ENCODE measurements at regions not wholly inside any gene's neighbourhood (a gene's known extent, or its start where the extent isn't known, plus 50 kb on each side); places are given as distances from the start of the nearest gene placed in this dataset.

DNA sequence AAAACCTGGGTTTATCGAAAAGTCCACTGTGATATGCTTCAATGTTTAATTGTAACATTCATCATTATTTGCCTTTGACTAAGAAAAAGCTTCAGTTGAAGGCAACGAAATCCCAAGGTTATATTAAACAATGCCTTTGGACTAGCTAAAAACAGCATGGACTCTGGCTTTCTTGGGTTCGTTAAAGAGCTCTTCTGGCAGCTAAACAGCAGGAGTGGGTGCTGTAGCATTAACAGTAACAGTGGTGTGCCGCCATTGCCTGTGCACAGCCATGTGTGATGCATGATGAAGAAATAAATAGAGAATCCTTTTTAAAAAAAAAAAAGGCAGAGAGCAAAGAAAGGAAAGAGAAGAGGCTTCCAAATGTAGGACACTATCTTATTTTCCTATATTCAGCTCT is 406.6 kb upstream of the FAT3 start:
- Histone ChIP-seq H3K9ac (ENCODE audit: low read length) (no peak overlapping the region), H3K4me1 (ENCODE audit: control insufficient read depth, insufficient read depth, low read length) (no peaks in the 10 kb centered on the region), H3K36me3 (ENCODE audit: control insufficient read depth, insufficient read depth, low read length) (no peaks in the 10 kb centered on the region), H3K27me3 (ENCODE audit: control insufficient read depth, insufficient read depth, low read length) (no peaks in the 10 kb centered on the region), H3K27ac (ENCODE audit: low read depth, low read length) (no peak overlapping the region), H3K4me3 (ENCODE audit: low read length) (no peak overlapping the region)

DNA sequence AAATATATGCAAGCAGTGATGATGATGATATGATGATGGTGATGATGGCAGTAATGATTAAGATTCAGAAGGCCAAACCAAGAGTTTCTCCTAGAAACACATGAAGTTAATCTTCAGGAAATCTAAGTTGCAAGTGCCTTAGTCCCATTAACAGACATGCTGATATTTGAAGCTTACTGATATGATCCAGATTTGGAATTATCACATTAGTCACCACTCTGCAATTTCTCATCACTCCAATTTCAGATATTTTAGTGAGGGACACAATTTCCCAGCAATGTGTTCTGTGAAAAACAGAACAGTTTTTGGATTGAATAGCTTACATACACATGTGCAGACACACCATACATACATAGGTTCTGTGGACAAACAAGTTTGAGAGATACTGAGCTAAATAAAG is 411.4 kb upstream of the FAT3 start:
- Histone ChIP-seq H3K4me3 (ENCODE audit: low read length) (no peak overlapping the region), H3K9ac (ENCODE audit: low read length) (no peak overlapping the region), H3K27ac (ENCODE audit: low read depth, low read length) (no peak overlapping the region), H3K4me1 (ENCODE audit: control insufficient read depth, insufficient read depth, low read length) (no peaks in the 10 kb centered on the region), H3K36me3 (ENCODE audit: control insufficient read depth, insufficient read depth, low read length) (no peaks in the 10 kb centered on the region), H3K27me3 (ENCODE audit: control insufficient read depth, insufficient read depth, low read length) (no peaks in the 10 kb centered on the region)

DNA sequence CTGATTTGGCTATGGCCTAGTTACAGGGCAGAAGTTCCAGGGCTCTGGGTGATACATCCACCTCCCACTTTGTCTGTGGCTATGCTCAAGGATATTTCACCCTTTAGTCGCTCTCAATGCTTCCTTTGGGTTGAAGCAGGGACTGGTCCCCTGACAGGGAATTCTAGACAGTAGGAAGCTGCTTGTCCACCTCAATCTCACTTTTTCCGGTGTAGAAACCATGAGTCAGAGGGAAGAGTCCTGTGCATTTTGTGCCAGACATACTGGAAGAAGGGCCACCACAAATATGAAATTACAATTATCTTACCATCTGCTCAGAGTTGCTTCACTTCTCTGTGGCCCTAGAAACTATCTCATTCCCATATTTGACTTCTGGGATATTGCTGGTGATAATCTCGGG is 413.7 kb upstream of the FAT3 start:
- H3K36me3 ChIP-seq (ENCODE audit: control insufficient read depth, insufficient read depth, low read length), result no peaks in the 10 kb centered on the region
- H3K4me3 ChIP-seq (ENCODE audit: low read length), result no peak overlapping the region
- no peaks in the 10 kb centered on the region for H3K27me3 ChIP-seq (ENCODE audit: control insufficient read depth, insufficient read depth, low read length)
- no peaks in the 10 kb centered on the region for H3K4me1 ChIP-seq (ENCODE audit: control insufficient read depth, insufficient read depth, low read length)
- H3K27ac ChIP-seq (ENCODE audit: low read depth, low read length), result no peak overlapping the region
- no peak overlapping the region for H3K9ac ChIP-seq (ENCODE audit: low read length)

DNA sequence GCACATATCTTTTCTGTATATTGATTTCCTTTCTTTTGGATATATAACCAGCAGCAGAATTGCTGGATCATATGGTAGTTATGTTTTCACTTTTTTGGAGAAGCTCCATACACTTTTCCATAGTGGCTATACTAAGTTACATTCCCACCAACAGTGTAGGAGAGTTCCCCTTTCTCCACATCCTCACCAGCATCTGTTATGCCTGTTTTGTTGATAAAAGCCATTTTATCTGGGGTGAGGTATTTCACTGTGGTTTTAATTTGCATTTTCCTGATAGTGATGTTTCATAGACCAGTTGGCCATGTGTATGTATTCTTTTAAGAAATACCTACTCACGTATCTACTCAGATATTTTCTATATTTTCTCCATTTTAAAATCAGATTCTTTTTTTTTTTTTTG is 419.3 kb upstream of the FAT3 start:
- Histone ChIP-seq H3K4me1 (ENCODE audit: control insufficient read depth, insufficient read depth, low read length) (no peaks in the 10 kb centered on the region), H3K27ac (ENCODE audit: low read depth, low read length) (no peak overlapping the region), H3K27me3 (ENCODE audit: control insufficient read depth, insufficient read depth, low read length) (no peaks in the 10 kb centered on the region), H3K36me3 (ENCODE audit: control insufficient read depth, insufficient read depth, low read length) (no peaks in the 10 kb centered on the region), H3K4me3 (ENCODE audit: low read length) (no peak overlapping the region), H3K9ac (ENCODE audit: low read length) (no peak overlapping the region)

DNA sequence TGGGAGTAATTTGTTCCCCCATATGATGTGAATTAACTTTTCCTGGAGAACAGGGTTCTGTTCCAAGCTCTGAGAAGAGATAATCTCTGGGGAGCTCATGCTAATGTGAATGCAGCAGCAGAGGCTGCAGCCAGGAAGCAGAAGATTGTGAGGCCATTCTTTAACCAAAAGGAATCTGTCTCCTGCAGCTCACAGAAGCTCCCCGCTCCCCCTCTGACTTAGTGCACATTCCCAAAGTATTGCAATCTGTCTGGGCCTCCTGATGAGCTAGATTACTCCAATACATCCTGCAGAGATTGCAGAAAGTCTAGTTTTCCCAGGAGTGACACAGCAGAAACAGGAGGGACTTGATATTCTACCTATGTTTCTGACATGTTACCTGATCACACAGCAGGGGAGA is 420.6 kb upstream of the FAT3 start:
- H3K36me3 ChIP-seq (ENCODE audit: control insufficient read depth, insufficient read depth, low read length), result no peaks in the 10 kb centered on the region
- no peak overlapping the region for H3K9ac ChIP-seq (ENCODE audit: low read length)
- no peak overlapping the region for H3K4me3 ChIP-seq (ENCODE audit: low read length)
- H3K27me3 ChIP-seq (ENCODE audit: control insufficient read depth, insufficient read depth, low read length), result no peaks in the 10 kb centered on the region
- no peak overlapping the region for H3K27ac ChIP-seq (ENCODE audit: low read depth, low read length)
- no peaks in the 10 kb centered on the region for H3K4me1 ChIP-seq (ENCODE audit: control insufficient read depth, insufficient read depth, low read length)

DNA sequence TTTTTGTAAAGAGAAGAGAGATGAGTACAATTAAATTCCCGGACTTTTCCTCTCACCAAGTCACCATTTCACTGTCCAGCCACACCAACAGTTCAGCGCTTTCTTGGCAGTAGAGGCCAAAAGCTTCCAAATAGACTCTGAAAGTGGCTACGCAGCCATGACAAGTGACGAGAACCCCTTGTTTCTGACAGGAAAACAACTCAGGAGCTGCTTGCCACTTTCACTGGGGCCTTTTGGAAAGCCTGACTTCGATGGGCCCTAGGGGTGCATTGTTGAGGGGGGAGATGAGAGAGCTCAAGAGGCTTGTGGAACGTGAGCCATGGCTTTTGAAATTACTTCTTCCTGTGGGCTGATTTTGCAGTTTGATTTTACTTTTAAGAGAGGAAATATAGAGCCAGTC is 422.1 kb upstream of the FAT3 start:
- H3K36me3 ChIP-seq (ENCODE audit: control insufficient read depth, insufficient read depth, low read length), result no peaks in the 10 kb centered on the region
- no peaks in the 10 kb centered on the region for H3K27me3 ChIP-seq (ENCODE audit: control insufficient read depth, insufficient read depth, low read length)
- H3K27ac ChIP-seq (ENCODE audit: low read depth, low read length), result no peak overlapping the region
- H3K4me3 ChIP-seq (ENCODE audit: low read length), result no peak overlapping the region
- H3K9ac ChIP-seq (ENCODE audit: low read length), result no peak overlapping the region
- no peaks in the 10 kb centered on the region for H3K4me1 ChIP-seq (ENCODE audit: control insufficient read depth, insufficient read depth, low read length)

DNA sequence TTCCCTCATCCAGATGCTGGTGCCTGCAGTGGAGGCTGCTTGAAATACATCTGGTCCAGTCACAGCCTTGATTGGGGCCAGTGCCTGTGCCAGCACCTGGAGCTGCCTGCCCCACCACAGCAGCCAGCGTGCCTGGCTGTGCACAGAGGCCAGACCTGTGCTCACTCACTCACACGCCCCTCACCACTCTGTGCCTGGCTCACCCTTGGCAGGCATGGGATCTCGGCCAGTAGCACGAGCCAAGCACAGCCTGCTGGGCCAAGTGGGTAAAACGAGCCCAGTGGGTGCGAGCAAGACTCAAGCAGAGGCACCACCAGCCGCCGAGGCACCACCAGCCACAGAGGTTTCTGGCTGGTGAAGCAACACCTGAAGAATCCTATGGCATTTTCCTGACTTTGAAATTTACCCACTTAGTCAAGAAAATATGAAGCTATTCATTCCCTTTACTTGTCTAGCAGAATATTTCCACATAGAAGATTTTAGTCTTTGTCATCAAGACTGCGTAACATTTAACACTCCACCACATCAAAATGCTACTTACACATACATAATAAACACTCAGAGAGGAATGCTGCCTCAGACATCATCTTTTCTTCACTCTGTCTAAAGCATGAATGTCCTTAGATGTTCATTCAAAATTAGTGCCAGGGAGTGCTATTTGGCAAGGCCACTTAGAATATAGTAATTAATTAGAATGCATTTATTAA is 424.3 kb upstream of the FAT3 start:
- Histone ChIP-seq H3K27me3 (ENCODE audit: control insufficient read depth, insufficient read depth, low read length) (no peaks in the 10 kb centered on the region), H3K36me3 (ENCODE audit: control insufficient read depth, insufficient read depth, low read length) (no peaks in the 10 kb centered on the region), H3K27ac (ENCODE audit: low read depth, low read length) (no peak overlapping the region), H3K4me3 (ENCODE audit: low read length) (no peak overlapping the region), H3K9ac (ENCODE audit: low read length) (no peak overlapping the region), H3K4me1 (ENCODE audit: control insufficient read depth, insufficient read depth, low read length) (no peaks in the 10 kb centered on the region)

DNA sequence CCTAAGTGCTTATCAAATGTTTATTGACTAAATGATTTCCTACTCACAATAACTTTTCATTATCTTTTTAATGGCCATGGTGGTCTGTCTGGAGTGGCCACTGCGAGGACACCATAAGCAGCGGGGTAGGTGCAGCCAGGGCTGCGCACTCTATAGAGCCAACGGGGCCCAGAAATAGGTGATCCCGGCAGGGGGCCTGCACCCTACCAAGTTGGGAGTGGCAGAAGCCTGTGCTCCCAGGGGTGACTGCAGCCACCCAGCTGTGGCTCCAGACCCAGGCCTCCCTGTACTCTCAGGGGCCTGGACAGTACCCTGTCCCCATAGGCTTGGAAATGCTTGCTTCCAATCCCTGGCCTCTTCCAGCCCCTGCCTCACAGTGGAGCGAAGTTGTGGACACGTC is 426.4 kb upstream of the FAT3 start:
- Histone ChIP-seq H3K4me3 (ENCODE audit: low read length) (no peak overlapping the region), H3K27ac (ENCODE audit: low read depth, low read length) (no peak overlapping the region), H3K9ac (ENCODE audit: low read length) (no peak overlapping the region), H3K4me1 (ENCODE audit: control insufficient read depth, insufficient read depth, low read length) (no peaks in the 10 kb centered on the region), H3K27me3 (ENCODE audit: control insufficient read depth, insufficient read depth, low read length) (no peaks in the 10 kb centered on the region), H3K36me3 (ENCODE audit: control insufficient read depth, insufficient read depth, low read length) (no peaks in the 10 kb centered on the region)

DNA sequence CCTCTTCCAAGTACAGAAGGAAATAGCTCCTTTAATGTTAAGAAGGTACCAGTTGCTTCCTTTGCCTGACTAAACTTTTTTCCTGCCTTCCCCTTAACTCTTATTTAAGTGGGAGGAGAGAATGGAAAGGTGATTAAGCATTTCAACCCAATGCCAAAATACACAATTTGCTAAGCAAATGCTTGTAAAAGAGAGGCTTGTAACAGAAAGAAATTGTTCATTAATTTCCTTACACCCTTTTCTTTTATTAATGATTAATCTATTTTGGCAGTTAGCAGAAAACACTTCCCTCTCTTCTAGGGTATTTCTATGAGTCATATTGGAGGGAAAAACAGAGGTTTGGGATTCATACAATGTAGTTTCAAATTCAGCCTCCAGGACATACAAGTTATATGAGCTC is 427.6 kb upstream of the FAT3 start:
- Histone ChIP-seq H3K27me3 (ENCODE audit: control insufficient read depth, insufficient read depth, low read length) (no peaks in the 10 kb centered on the region), H3K9ac (ENCODE audit: low read length) (no peak overlapping the region)

DNA sequence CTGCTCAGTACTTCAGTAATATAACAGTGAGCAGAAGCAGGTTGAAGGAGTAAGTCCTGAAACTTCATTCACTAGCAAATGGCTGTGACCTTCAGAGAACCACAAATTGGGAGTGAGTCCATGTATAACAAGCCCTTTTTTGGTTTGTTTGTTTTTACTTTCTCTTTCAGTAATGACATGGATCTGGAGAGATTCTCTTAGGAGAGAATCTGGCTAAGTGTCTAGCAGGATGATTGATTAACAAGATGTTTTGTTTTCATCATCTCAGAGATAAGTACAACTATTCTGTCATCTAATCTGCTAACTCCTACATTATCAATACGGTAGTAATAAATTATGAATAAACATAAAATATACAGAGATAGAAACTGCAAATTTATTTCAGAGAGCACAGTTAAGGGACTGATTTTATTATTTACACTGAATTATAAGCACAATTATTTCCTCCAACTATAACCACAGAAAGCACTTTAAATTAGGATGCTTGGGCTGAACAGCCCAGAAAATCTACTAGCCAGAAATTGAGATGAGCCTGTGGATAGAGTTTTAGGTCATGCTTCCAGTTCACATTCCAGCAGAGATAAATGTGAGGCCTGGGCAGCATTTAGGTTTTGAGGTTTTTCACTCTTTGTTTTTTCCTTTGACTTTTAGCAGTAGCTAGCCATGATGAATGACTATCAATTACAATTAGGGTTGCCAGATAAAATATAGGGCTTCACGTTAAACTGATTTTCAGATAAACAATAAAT is 429.3 kb upstream of the FAT3 start:
- no peaks in the 10 kb centered on the region for H3K27me3 ChIP-seq (ENCODE audit: control insufficient read depth, insufficient read depth, low read length)
- no peaks in the 10 kb centered on the region for H3K4me1 ChIP-seq (ENCODE audit: control insufficient read depth, insufficient read depth, low read length)

More for the DNA sequence above, 427.6 kb upstream of the FAT3 start:
- no peak overlapping the region for H3K4me3 ChIP-seq (ENCODE audit: low read length)
- no peak overlapping the region for H3K27ac ChIP-seq (ENCODE audit: low read depth, low read length)
- H3K4me1 ChIP-seq (ENCODE audit: control insufficient read depth, insufficient read depth, low read length), result no peaks in the 10 kb centered on the region
- no peaks in the 10 kb centered on the region for H3K36me3 ChIP-seq (ENCODE audit: control insufficient read depth, insufficient read depth, low read length)

DNA sequence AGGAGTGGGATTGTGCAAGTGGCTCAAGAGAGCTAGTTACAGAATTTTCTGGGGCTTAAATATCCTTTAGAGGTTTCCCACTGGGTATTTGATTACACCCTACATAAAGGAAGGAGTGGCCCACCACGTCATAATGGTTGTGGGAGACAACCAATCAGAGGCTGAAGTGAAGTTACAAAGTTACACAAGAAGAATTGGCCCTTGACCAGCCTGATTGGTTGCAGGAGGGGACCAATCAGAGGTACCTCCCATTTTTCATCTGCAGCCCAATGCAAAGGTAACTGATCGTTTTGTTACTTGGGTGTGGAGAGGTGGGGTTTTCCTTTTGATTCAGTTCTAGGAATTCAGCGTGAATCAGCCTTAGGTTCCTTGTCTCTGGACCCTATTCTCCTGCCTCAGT is 430.5 kb upstream of the FAT3 start:
- Histone ChIP-seq H3K4me1 (ENCODE audit: control insufficient read depth, insufficient read depth, low read length) (no peaks in the 10 kb centered on the region), H3K36me3 (ENCODE audit: control insufficient read depth, insufficient read depth, low read length) (no peaks in the 10 kb centered on the region), H3K27ac (ENCODE audit: low read depth, low read length) (no peak overlapping the region), H3K9ac (ENCODE audit: low read length) (no peak overlapping the region), H3K27me3 (ENCODE audit: control insufficient read depth, insufficient read depth, low read length) (no peaks in the 10 kb centered on the region), H3K4me3 (ENCODE audit: low read length) (no peak overlapping the region)

More for the DNA sequence above, 429.3 kb upstream of the FAT3 start:
- no peak overlapping the region for H3K4me3 ChIP-seq (ENCODE audit: low read length)
- no peak overlapping the region for H3K27ac ChIP-seq (ENCODE audit: low read depth, low read length)
- no peak overlapping the region for H3K9ac ChIP-seq (ENCODE audit: low read length)
- no peaks in the 10 kb centered on the region for H3K36me3 ChIP-seq (ENCODE audit: control insufficient read depth, insufficient read depth, low read length)

DNA sequence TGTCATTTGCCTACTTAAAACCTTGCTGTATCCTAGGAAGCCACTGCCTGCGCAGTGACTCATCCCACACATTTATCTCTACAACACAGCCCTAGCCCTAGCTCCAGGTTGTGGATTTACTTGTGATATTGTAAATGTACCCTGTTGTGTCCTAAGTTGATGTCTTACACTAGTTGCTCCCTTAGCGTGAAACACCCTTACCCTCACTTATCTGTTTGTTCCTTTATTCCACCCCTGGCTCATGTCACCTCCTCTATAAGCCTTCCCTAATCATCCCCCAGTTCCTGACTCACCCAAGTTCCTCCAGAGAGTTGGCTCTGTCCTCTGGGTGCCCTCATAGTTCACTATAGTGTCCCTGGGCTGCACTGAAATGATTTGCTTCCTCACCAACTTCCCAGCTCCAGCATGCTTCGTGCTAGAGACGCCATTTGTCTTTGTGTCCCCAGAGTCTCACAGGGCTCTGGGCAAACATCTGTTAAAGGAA is 431.8 kb upstream of the FAT3 start:
- H3K9ac ChIP-seq (ENCODE audit: low read length), result no peak overlapping the region
- H3K27me3 ChIP-seq (ENCODE audit: control insufficient read depth, insufficient read depth, low read length), result no peaks in the 10 kb centered on the region
- H3K36me3 ChIP-seq (ENCODE audit: control insufficient read depth, insufficient read depth, low read length), result no peaks in the 10 kb centered on the region
- H3K4me1 ChIP-seq (ENCODE audit: control insufficient read depth, insufficient read depth, low read length), result no peaks in the 10 kb centered on the region
- no peak overlapping the region for H3K27ac ChIP-seq (ENCODE audit: low read depth, low read length)
- no peak overlapping the region for H3K4me3 ChIP-seq (ENCODE audit: low read length)

DNA sequence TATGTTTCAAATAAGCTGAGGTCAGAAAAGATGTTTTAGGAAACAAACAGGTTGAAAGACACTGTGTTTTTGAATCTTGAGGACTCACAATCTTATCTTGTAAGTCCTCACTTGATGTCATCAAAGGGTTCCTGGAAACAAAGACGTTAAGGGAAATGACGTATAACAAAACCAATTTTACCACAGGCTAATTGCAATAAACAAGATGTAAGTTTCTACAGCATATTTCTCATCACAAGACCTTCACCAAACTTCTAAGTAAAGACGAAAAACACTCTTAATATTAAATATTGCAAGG is 433.5 kb upstream of the FAT3 start:
- Histone ChIP-seq H3K9ac (ENCODE audit: low read length) (no peak overlapping the region), H3K27me3 (ENCODE audit: control insufficient read depth, insufficient read depth, low read length) (no peaks in the 10 kb centered on the region)

More for the DNA sequence above, 433.5 kb upstream of the FAT3 start:
- Histone ChIP-seq H3K4me3 (ENCODE audit: low read length) (no peak overlapping the region), H3K4me1 (ENCODE audit: control insufficient read depth, insufficient read depth, low read length) (no peaks in the 10 kb centered on the region), H3K27ac (ENCODE audit: low read depth, low read length) (no peak overlapping the region), H3K36me3 (ENCODE audit: control insufficient read depth, insufficient read depth, low read length) (no peaks in the 10 kb centered on the region)

Data from rectal smooth muscle tissue (tissue), 1 donor.